Stimulated activated CD4-positive, alpha-beta T cell treated with anti-CD3 and anti-CD28 coated beads, Interleukin-4, amount 100 ng/mL, for 4 hours (primary cell): ENCODE measurements at regions not wholly inside any gene's neighbourhood (a gene's known extent, or its start where the extent isn't known, plus 50 kb on each side); places are given as distances from the start of the nearest gene placed in this dataset.
"Not testable (repeated sequence)": the region's sequence is repeated elsewhere in the genome, so short reads cannot be mapped to it uniquely, and the experiment has no call there.

Source experiments
- DNase-seq, 2 experiments: peaks; one replicate each; pipeline ENCODE4 v3.0.0-alpha.2; 2020

- peak in 1 of 2 experiments; percentile 4 for DNase-seq
Observed at GRCh38 chr11:95641495-95641894, 148.1 kb downstream of the FAM76B start.

GRCh38 chr11:95638501-95638900 is 151.1 kb downstream of the FAM76B start:
- no peak for DNase-seq

GRCh38 chr11:95625164-95625900 is 164.2 kb downstream of the FAM76B start:
- no peak for DNase-seq

GRCh38 chr11:95616256-95616804 is 173.3 kb downstream of the FAM76B start:
- no peak for DNase-seq

GRCh38 chr11:95611827-95612226 is 177.8 kb downstream of the FAM76B start:
- DNase-seq: no peak

- not testable (repeated sequence) for DNase-seq
Observed at GRCh38 chr11:95610185-95610584, 179.4 kb downstream of the FAM76B start.

- no peak for DNase-seq
Observed at GRCh38 chr11:95608093-95608492, 181.5 kb downstream of the FAM76B start.

- no peak for DNase-seq
Observed at GRCh38 chr11:95606824-95607223, 182.8 kb downstream of the FAM76B start.

GRCh38 chr11:95605271-95605940 is 184.2 kb downstream of the FAM76B start:
- no peak for DNase-seq

- peak in 1 of 2 experiments; percentile 54 for DNase-seq
Observed at GRCh38 chr11:95599959-95600586, 189.5 kb downstream of the FAM76B start.

GRCh38 chr11:95595973-95596489 is 193.6 kb downstream of the FAM76B start:
- no peak for DNase-seq

GRCh38 chr11:95595541-95595940 is 194.0 kb downstream of the FAM76B start:
- no peak for DNase-seq

- no peak for DNase-seq
Observed at GRCh38 chr11:95593111-95593510, 196.5 kb downstream of the FAM76B start.

GRCh38 chr11:95592471-95592870 is 197.1 kb downstream of the FAM76B start:
- DNase-seq: no peak

GRCh38 chr11:95589893-95590612 is 199.5 kb downstream of the FAM76B start:
- no peak for DNase-seq

- no peak for DNase-seq
Observed at GRCh38 chr11:95588821-95589220, 200.8 kb downstream of the FAM76B start.

- no peak for DNase-seq
Observed at GRCh38 chr11:95586661-95587060, 202.9 kb downstream of the FAM76B start.

- no peak for DNase-seq
Observed at GRCh38 chr11:95586155-95586554, 203.4 kb downstream of the FAM76B start.

- DNase-seq: no peak
Observed at GRCh38 chr11:95585752-95586077, 203.9 kb downstream of the FAM76B start.

GRCh38 chr11:95585069-95585751 is 204.4 kb downstream of the FAM76B start:
- DNase-seq: no peak

- no peak for DNase-seq
Observed at GRCh38 chr11:95584589-95584988, 205.0 kb downstream of the FAM76B start.

GRCh38 chr11:95584180-95584579 is 205.4 kb downstream of the FAM76B start:
- DNase-seq: no peak
